B cell (primary cell): ENCODE measurements at regions not wholly inside any gene's neighbourhood (a gene's known extent, or its start where the extent isn't known, plus 50 kb on each side); places are given as distances from the start of the nearest gene placed in this dataset.

Experiments used
- CTCF ChIP-seq: fragments of 200-600 bp; IDR thresholded peaks from one replicate; pipeline ENCODE4 v1.8.0; 2022; ENCODE audit warnings: antibody characterized with exemption, mild to moderate bottlenecking
- EZH2 ChIP-seq: IDR thresholded peaks from 2 replicates; pipeline ENCODE4 v1.6.1; 2012; ENCODE audit warnings: borderline replicate concordance, low read depth, mild to moderate bottlenecking, moderate library complexity, low read length; ENCODE audit not compliant: insufficient read depth, poor library complexity, severe bottlenecking

- TF ChIP-seq CTCF (no peak), EZH2 (no peak)
These were observed 74.6 kb upstream of the FAM20A start for GRCh38 chr17:68675723-68676122.
